Activated T-cell treated with anti-CD3 and anti-CD28 coated beads for 24 hours (primary cell): ENCODE measurements at regions not wholly inside any gene's neighbourhood (a gene's known extent, or its start where the extent isn't known, plus 50 kb on each side); places are given as distances from the start of the nearest gene placed in this dataset.
A peak's percentile ranks its signal among the peaks of the same experiment; 100 is the strongest.

Experiments used
- DNase-seq: peaks from one replicate; pipeline ENCODE4 v3.0.0-alpha.2; 2020; ENCODE audit warnings: low read depth

- DNase-seq: no peak
Observed at GRCh38 chr20:19929012-19929360, 88.2 kb upstream of the NAA20 start.

GRCh38 chr20:19929481-19930145, 87.5 kb upstream of the NAA20 start:
- no peak for DNase-seq

- DNase-seq: no peak
Observed at GRCh38 chr20:19930426-19930825, 86.7 kb upstream of the NAA20 start.

GRCh38 chr20:19932170-19932667, 84.9 kb upstream of the NAA20 start:
- DNase-seq: no peak

DNA sequence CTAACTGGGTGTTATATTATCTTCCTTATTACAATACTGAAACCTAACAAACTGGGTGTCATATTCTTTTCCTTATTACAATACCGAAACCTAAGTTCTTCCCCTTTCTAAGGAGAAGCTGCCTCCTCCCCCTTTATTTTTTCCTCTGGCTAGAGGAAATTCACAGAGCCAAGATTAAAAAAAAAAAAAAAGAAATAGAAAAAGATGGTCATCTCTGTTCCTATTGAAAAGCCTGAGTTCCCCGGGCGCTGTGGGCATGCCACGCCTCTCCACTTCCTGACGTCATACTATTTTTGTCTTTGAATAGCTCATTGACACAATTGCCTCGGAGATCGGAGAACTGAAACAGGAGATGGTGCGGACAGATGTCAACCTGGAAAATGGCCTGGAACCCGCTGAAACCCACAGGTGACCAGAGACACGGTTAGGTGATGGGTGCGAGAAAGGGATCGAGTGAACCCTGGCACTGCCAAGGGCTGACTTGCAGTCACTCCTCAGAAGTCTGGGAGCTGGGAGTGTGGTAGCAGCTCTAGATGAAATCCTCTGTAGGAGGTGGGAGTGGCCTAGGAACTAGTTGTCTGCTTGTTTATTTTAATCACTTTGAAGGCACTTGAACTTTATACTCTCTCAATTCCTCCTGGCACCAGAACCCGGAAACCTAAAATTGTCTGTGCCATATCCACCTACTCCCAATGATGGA, 82.2 kb upstream of the NAA20 start:
- no peak for DNase-seq

- no peak for DNase-seq
Observed at GRCh38 chr20:19935842-19936241, 81.3 kb upstream of the NAA20 start.

GRCh38 chr20:19936466-19937200, 80.5 kb upstream of the NAA20 start:
- DNase-seq: no peak

- no peak for DNase-seq
Observed at GRCh38 chr20:19937218-19937617, 79.9 kb upstream of the NAA20 start.

- DNase-seq: peak; percentile 7
Observed at GRCh38 chr20:19937651-19938420, 79.3 kb upstream of the NAA20 start.

DNA sequence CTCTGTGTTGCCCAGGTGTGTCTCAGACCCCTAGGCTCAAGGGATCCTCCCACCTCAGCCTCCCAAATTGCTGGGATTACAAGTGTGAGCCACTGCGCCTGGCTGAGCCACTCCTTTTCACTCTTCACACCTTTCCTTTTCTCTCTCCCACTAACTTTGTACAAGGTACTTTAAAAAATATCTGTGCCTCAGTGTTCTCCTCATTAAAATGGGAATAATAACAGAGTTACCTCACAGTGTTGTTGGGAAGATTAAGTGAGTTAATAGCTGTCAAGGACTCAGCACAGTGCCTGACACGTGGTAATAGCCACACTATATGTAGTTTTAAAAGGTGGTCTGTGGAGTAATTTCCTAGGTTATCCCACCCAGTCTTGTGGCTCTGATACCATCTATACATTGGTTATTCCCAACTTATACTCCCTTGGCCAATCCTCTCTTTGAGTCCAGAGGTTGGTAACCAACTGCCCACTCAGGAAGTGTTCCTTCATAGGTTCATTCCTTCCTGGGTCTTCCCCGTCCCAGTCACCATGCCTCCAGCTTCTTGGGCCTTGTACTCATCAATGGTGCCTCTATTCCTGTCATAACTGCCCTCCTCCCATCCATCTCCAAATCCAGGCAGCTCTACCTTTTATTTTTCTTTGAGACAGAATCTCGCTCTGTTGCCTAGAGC, 78.6 kb upstream of the NAA20 start:
- no peak for DNase-seq

DNA sequence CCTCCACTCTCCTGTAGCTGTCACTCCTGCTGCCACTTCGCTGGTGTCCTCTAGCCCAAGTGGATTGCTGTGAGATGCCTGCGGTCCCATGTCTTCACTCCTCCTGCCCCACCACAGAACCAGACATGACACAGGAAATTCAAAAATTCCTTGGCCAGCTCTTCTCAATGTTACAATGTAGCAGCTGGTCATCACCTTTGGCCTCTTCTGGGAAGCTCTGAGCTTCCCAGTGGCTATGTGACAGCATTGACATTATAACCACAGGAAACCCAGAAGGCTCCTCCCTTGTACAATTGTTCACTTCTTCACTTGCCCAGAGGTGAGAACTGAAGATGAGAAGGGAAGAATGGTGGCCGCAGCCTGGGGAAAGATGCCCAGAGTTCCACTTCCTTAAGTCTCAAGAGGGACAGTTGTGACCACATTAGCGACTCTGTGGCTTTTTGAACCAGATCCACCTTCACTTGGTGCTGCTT, 76.1 kb upstream of the NAA20 start:
- DNase-seq: no peak

- DNase-seq: no peak
Observed at GRCh38 chr20:19942611-19943010, 74.6 kb upstream of the NAA20 start.

DNA sequence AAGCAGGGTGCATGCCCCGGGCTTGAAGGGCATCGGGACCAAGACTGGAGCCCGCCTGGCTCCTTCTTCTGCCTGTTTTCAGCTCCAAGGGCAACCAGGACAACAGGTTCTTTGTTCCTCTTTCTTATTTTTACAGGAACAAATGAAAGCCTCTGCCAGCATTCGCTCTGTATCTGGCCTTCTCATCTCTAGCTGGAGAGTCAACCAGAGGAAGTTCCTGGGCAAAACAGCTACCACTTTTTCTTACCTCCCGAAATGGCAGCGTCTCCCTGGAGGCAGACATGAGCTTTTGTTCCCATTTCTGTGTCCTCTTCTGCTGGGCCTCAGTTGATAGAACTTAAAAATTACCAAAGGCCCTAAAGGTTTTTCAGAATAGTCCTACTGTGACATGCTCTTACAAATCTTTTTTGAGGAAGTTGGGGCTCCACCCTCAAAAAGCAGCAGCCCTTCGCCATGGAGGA, 74.1 kb upstream of the NAA20 start:
- DNase-seq: no peak

DNA sequence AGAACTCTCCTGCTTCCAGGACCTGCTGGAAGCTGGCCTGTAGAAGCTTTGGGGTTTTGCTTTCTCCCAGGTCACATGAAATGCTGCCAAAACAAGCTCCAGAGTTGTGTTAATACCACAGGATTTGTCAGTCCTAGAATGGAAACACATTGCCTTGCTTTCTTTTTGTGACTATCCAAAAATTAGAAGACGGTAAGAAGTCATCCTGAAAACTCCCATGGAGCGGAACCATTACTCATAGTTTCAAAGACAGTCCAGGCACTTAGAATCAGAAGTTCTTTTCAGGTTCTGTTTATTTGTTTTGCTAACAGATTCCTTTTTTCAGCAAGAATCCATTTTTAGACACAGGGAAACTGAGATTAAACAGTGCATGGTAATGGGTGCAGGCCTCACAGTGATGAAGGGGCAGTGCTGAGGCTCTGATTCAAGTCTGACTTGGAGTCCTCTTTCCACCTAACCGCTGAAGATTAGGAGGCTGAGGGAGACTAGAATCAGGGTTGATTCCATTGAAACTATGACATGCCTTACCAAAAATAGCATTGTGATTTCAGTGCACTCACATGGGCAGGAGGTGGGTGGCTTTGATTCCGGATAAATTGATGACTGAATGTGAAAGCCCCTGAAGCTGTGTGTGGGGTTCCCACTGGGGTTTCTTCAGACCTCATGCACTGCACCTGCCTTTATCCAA, 72.2 kb upstream of the NAA20 start:
- no peak for DNase-seq

DNA sequence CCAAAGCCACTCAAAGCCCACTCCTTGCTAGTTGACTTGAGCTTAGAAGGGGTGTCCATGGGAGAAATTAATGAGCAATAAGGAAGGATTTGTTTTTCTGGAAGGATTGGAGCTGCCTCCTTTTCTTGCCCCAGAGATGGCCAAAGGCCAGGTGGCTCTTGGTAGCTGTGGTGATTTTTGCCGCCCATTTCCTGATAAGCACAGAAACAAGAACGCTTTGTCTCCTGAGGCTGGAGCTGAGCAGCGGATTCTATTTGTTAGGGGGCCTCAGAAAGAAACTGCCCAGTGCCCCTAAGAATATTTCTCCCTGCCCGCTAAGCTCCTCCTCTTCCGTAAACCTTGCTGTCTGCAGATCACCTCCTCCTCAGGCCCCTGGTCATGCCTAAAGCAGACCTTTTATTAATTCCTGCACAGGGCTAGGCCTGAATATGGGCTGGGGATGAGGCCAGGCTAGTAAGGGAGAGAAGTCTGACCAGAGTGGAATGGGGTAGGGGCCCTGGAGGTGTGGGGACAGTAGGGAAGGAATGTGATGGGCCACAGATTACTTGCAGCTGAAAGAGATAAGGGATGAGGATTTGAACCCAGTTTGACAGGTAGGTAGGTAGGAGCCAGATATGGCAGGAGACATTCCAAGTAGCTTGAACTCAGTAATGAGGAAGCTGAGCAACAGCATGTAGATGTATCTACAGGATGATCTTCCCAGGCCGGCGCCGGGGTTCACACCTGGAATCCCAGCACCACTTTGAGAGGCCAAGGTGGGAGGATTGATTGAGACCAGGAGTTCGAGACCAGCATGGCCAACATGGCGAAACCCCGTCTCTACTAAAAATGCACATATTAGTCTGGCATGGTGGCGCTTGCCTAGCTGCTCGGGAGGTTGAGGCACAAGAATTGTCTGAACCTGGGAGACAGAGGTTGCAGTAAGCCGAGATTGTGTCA, 71.2 kb upstream of the NAA20 start:
- DNase-seq: no peak

DNA sequence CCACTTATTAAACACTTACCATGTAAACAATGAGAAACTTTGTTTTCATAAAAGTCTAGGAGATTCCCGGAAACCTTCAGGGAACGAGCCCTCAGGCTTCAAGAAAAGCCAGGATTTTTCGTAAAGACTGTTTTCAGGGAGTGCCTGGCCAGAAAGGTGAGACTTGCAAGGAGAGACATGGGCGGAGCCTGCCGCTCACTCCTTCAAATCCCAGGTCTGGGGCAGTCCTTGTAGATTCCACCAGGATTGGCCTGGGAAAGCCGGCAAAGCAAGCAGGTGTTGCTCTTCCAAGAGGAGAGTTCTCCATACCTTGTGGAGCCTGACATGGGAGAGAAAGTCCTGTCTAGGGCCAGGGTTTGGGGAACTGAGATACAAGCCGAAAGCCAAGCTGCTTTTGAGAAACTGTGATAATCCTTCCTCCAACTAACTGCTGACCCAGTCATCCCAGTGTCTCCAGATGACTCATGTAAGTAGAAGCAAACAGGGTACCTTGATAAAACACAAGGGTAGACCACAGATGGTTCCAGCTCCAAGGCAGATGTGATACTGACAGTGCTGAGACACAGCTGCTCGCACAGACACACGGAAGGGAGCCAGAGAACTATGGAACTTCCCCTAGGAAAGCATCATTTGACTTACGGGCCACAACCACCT, 69.4 kb upstream of the NAA20 start:
- DNase-seq: no peak

GRCh38 chr20:19949195-19949867, 67.8 kb upstream of the NAA20 start:
- no peak for DNase-seq

- no peak for DNase-seq
Observed at GRCh38 chr20:19950042-19950441, 67.1 kb upstream of the NAA20 start.

GRCh38 chr20:19952392-19952791, 64.8 kb upstream of the NAA20 start:
- DNase-seq: no peak
